ENCODE measurements at regions not wholly inside any gene's neighbourhood (a gene's known extent, or its start where the extent isn't known, plus 50 kb on each side); places are given as distances from the start of the nearest gene placed in this dataset.

DNA sequence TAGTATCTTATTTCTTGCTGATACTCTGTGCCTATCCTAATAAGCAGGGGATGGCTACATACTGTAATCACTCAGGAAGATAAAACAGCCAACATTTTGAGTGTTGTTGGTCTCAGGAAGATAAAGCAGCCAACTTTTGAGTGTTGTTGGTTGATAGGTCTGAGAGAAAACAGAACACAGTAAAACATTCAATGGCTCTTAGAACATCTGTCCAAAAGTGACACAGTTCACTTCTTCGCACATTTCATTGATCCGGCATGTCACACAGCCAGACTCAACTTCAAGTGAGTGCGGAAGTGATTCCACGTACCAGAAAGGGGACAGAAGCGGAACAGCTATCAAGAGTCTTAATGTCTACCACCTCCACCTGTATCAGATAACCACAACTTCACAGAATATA lies 87.3 kb upstream of the DMD start:
- Histone ChIP-seq H2AFZ (ENCODE audit: low read length) (no peak overlapping the region), H3K4me2 (ENCODE audit: extremely low read depth, insufficient read depth, low read length) (no peak overlapping the region), H3K4me3 (replicated peaks in 1 of 4; ENCODE audit: control extremely low read depth in 1 of 4, insufficient read depth in 1 of 4, low read depth in 3 of 4, low read length in 4 of 4) (no peak overlapping the region), H3K4me1 (ENCODE audit: control insufficient read depth, extremely low read depth, insufficient read depth, low read length) (no peaks in the 10 kb centered on the region), H3K36me3 (ENCODE audit: control insufficient read depth, insufficient read depth, low read length) (no peaks in the 10 kb centered on the region), H3K9me3 (ENCODE audit: control insufficient read depth, insufficient read depth, low read depth, low read length) (no peaks in the 10 kb centered on the region), H3K79me2 (ENCODE audit: control insufficient read depth, insufficient read depth, low read length) (no peaks in the 10 kb centered on the region), H3K27me3 (ENCODE audit: control insufficient read depth, insufficient read depth, low read length) (no peaks in the 10 kb centered on the region), H4K20me1 (ENCODE audit: control insufficient read depth, extremely low read depth, insufficient read depth, low read length) (no peaks in the 10 kb centered on the region), H3K9ac (ENCODE audit: insufficient read depth, low read length) (no peak overlapping the region), H3K27ac (ENCODE audit: insufficient read depth, low read length) (no peak overlapping the region)
- DNase-seq (ENCODE audit: low read depth in 2 of 2): no peak
- TF ChIP-seq, protein P1, sequence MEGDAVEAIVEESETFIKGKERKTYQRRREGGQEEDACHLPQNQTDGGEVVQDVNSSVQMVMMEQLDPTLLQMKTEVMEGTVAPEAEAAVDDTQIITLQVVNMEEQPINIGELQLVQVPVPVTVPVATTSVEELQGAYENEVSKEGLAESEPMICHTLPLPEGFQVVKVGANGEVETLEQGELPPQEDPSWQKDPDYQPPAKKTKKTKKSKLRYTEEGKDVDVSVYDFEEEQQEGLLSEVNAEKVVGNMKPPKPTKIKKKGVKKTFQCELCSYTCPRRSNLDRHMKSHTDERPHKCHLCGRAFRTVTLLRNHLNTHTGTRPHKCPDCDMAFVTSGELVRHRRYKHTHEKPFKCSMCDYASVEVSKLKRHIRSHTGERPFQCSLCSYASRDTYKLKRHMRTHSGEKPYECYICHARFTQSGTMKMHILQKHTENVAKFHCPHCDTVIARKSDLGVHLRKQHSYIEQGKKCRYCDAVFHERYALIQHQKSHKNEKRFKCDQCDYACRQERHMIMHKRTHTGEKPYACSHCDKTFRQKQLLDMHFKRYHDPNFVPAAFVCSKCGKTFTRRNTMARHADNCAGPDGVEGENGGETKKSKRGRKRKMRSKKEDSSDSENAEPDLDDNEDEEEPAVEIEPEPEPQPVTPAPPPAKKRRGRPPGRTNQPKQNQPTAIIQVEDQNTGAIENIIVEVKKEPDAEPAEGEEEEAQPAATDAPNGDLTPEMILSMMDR (conservative IDR thresholded peaks at IDR 0.05 in 1 of 2, IDR thresholded peaks at IDR 0.05 in 1 of 2; ENCODE audit: low read depth in 1 of 2, low read length in 2 of 2): no peak
- no peak for TF ChIP-seq EZH2 (IDR thresholded peaks at IDR 0.05; ENCODE audit: low read length, missing control alignments)

DNA sequence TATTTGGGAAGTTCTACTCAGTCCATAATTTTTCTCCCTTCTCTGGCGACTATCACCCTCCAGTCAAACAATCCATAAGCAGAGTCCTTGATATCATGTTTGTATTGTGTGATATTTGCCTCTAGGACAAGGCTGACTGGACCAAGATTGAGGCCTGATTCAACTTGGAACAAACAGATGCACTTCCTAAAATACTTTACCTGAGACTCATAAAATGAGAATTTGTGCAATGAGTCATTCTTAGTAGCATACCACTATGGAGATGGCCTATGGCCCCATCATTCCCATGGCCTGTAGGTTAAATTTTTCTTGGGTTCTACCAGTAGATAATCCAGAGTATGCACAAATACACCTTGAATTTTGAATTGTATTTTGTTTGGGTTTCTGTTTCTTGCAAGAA lies 74.2 kb upstream of the DMD start:
- H3K4me1 ChIP-seq (ENCODE audit: control insufficient read depth, extremely low read depth, insufficient read depth, low read length): no peaks in the 10 kb centered on the region
- H3K36me3 ChIP-seq (ENCODE audit: control insufficient read depth, insufficient read depth, low read length): no peaks in the 10 kb centered on the region
- H3K9ac ChIP-seq (ENCODE audit: insufficient read depth, low read length): no peak overlapping the region
- no peaks in the 10 kb centered on the region for H3K79me2 ChIP-seq (ENCODE audit: control insufficient read depth, insufficient read depth, low read length)
- H3K9me3 ChIP-seq (ENCODE audit: control insufficient read depth, insufficient read depth, low read depth, low read length): no peaks in the 10 kb centered on the region
- H3K4me2 ChIP-seq (ENCODE audit: extremely low read depth, insufficient read depth, low read length): no peak overlapping the region
- no peak overlapping the region for H2AFZ ChIP-seq (ENCODE audit: low read length)
- no peak overlapping the region for H3K4me3 ChIP-seq (replicated peaks in 1 of 4; ENCODE audit: control extremely low read depth in 1 of 4, insufficient read depth in 1 of 4, low read depth in 3 of 4, low read length in 4 of 4)
- TF ChIP-seq EZH2 (IDR thresholded peaks at IDR 0.05; ENCODE audit: low read length, missing control alignments): no peak
- H4K20me1 ChIP-seq (ENCODE audit: control insufficient read depth, extremely low read depth, insufficient read depth, low read length): no peaks in the 10 kb centered on the region
- H3K27me3 ChIP-seq (ENCODE audit: control insufficient read depth, insufficient read depth, low read length): no peaks in the 10 kb centered on the region
- no peak for DNase-seq (ENCODE audit: low read depth in 2 of 2)
- H3K27ac ChIP-seq (ENCODE audit: insufficient read depth, low read length): no peak overlapping the region

DNA sequence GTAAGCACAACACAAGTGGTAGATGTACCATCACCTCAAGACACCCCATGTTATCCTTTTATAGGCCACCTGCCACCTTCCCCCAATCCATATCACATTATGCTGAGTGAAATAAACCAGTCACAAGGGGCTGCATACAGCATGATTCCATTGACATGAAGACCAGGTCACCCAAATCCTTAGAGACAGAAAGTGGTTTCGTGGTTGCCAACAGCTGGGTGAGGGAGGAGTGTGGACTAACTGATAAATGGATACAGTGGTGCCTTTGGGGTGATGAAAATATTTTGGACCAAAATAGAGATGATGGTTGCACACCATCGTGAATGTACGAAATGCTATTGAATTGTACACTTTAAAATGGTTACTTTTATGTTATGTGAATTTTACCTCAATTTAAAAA lies 65.7 kb upstream of the DMD start:
- H3K4me3 ChIP-seq (replicated peaks in 1 of 4; ENCODE audit: control extremely low read depth in 1 of 4, insufficient read depth in 1 of 4, low read depth in 3 of 4, low read length in 4 of 4): no peak overlapping the region
- no peak for DNase-seq (ENCODE audit: low read depth in 2 of 2)
- no peaks in the 10 kb centered on the region for H3K9me3 ChIP-seq (ENCODE audit: control insufficient read depth, insufficient read depth, low read depth, low read length)
- TF ChIP-seq EZH2 (IDR thresholded peaks at IDR 0.05; ENCODE audit: low read length, missing control alignments): no peak
- TF ChIP-seq, protein P1 (conservative IDR thresholded peaks at IDR 0.05 in 1 of 2, IDR thresholded peaks at IDR 0.05 in 1 of 2; ENCODE audit: low read depth in 1 of 2, low read length in 2 of 2): no peak
- H4K20me1 ChIP-seq (ENCODE audit: control insufficient read depth, extremely low read depth, insufficient read depth, low read length): no peaks in the 10 kb centered on the region
- H3K27ac ChIP-seq (ENCODE audit: insufficient read depth, low read length): no peak overlapping the region
- H2AFZ ChIP-seq (ENCODE audit: low read length): no peak overlapping the region
- no peak overlapping the region for H3K4me2 ChIP-seq (ENCODE audit: extremely low read depth, insufficient read depth, low read length)
- H3K4me1 ChIP-seq (ENCODE audit: control insufficient read depth, extremely low read depth, insufficient read depth, low read length): no peaks in the 10 kb centered on the region
- H3K36me3 ChIP-seq (ENCODE audit: control insufficient read depth, insufficient read depth, low read length): no peaks in the 10 kb centered on the region
- H3K27me3 ChIP-seq (ENCODE audit: control insufficient read depth, insufficient read depth, low read length): no peaks in the 10 kb centered on the region
- H3K79me2 ChIP-seq (ENCODE audit: control insufficient read depth, insufficient read depth, low read length): no peaks in the 10 kb centered on the region
- no peak overlapping the region for H3K9ac ChIP-seq (ENCODE audit: insufficient read depth, low read length)
